A549 (cell line): ENCODE measurements at regions not wholly inside any gene's neighbourhood (a gene's known extent, or its start where the extent isn't known, plus 50 kb on each side); places are given as distances from the start of the nearest gene placed in this dataset.

Source experiments
- CHD2 ChIP-seq: fragments of 150-350 bp; IDR thresholded peaks from 2 replicates; pipeline ENCODE4 v1.6.1; 2014; ENCODE audit warnings: low read length; ENCODE audit not compliant: partially characterized antibody
- ESRRA ChIP-seq: fragments of 150-350 bp; IDR thresholded peaks from 2 replicates; pipeline ENCODE4 v1.6.1; 2014; ENCODE audit warnings: mild to moderate bottlenecking, low read length, borderline replicate concordance
- GATA3 ChIP-seq: IDR thresholded peaks from 2 replicates; pipeline ENCODE4 v1.6.1; 2012; ENCODE audit warnings: borderline replicate concordance
- KDM1A ChIP-seq: fragments of 200-600 bp; sonication (generic); IDR thresholded peaks from 2 replicates; pipeline ENCODE4 v1.6.1; 2016; ENCODE audit warnings: low read depth, mild to moderate bottlenecking
- RAD21 ChIP-seq, 2 experiments: fragments of >200 bp in 1 of 2; sonication (Bioruptor Twin) in 1 of 2; formaldehyde crosslinking in 1 of 2; IDR thresholded peaks in 1 of 2; conservative IDR thresholded peaks in 1 of 2; 2 replicates in 1 of 2; 3 replicates in 1 of 2; pipeline ENCODE4 v1.6.1; 2012 to 2018; ENCODE audit warnings: inconsistent platforms in 1 of 2

DNA sequence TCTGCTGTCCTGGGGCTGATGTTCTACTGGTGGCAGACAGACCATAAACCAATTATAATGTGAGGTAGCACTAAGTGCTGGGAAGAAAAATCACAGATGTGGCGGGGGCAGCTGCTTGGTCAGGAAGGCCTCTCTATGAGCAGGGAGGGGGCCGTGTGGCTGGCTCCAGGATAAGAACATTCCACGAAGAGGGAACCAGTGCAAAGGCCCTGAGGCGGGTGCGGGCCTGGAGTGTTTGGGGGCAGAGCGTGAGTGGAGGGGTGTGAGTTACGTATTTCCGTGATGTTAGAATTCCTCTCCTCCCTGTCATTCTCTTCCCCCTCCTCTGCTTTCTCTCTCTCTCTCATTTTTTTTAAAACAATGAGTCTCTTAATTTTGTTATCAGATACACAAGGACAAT lies 67.2 kb downstream of the CEBPB start:
- TF ChIP-seq GATA3: no peak
- TF ChIP-seq ESRRA: no peak
- TF ChIP-seq RAD21 (conservative IDR thresholded peaks at IDR 0.05 in 1 of 2, IDR thresholded peaks at IDR 0.05 in 1 of 2): no peak
- no peak for TF ChIP-seq KDM1A
- TF ChIP-seq CHD2: no peak
